ENCODE measurements at regions not wholly inside any gene's neighbourhood (a gene's known extent, or its start where the extent isn't known, plus 50 kb on each side); places are given as distances from the start of the nearest gene placed in this dataset.

GRCh38 chr7:32275216-32276009, 205.2 kb upstream of the PDE1C start:
- DNase-seq (ENCODE audit: low read depth) = no peak
- no peak for TF ChIP-seq CTCF (conservative IDR thresholded peaks at IDR 0.05; ENCODE audit: low read depth, low read length)
- no peak overlapping the region for H3K4me3 ChIP-seq (ENCODE audit: low read length)

- DNase-seq (ENCODE audit: low read depth) = no peak
- no peak for TF ChIP-seq CTCF (conservative IDR thresholded peaks at IDR 0.05; ENCODE audit: low read depth, low read length)
Observed at GRCh38 chr7:32273297-32273696, 203.1 kb upstream of the PDE1C start.

GRCh38 chr7:32266932-32267475, 196.8 kb upstream of the PDE1C start:
- H3K4me3 ChIP-seq (ENCODE audit: low read length) = no peak overlapping the region
- no peak for TF ChIP-seq CTCF (conservative IDR thresholded peaks at IDR 0.05; ENCODE audit: low read depth, low read length)
- DNase-seq (ENCODE audit: low read depth) = no peak

More at GRCh38 chr7:32273297-32273696, 203.1 kb upstream of the PDE1C start:
- no peak overlapping the region for H3K4me3 ChIP-seq (ENCODE audit: low read length)

- H3K4me3 ChIP-seq (ENCODE audit: low read length) = no peak overlapping the region
- DNase-seq (ENCODE audit: low read depth) = no peak
- TF ChIP-seq CTCF (conservative IDR thresholded peaks at IDR 0.05; ENCODE audit: low read depth, low read length) = no peak
Observed at GRCh38 chr7:32264702-32265284, 194.6 kb upstream of the PDE1C start.

- TF ChIP-seq CTCF (conservative IDR thresholded peaks at IDR 0.05; ENCODE audit: low read depth, low read length) = no peak
- DNase-seq (ENCODE audit: low read depth) = no peak
- no peak overlapping the region for H3K4me3 ChIP-seq (ENCODE audit: low read length)
Observed at GRCh38 chr7:32263611-32264010, 193.4 kb upstream of the PDE1C start.

- TF ChIP-seq CTCF (conservative IDR thresholded peaks at IDR 0.05; ENCODE audit: low read depth, low read length) = no peak
- DNase-seq (ENCODE audit: low read depth) = no peak
- H3K4me3 ChIP-seq (ENCODE audit: low read length) = no peak overlapping the region
Observed at GRCh38 chr7:32262315-32262714, 192.1 kb upstream of the PDE1C start.

Data from retinal pigment epithelial cell (primary cell).